ENCODE measurements at regions not wholly inside any gene's neighbourhood (a gene's known extent, or its start where the extent isn't known, plus 50 kb on each side); places are given as distances from the start of the nearest gene placed in this dataset.

DNA sequence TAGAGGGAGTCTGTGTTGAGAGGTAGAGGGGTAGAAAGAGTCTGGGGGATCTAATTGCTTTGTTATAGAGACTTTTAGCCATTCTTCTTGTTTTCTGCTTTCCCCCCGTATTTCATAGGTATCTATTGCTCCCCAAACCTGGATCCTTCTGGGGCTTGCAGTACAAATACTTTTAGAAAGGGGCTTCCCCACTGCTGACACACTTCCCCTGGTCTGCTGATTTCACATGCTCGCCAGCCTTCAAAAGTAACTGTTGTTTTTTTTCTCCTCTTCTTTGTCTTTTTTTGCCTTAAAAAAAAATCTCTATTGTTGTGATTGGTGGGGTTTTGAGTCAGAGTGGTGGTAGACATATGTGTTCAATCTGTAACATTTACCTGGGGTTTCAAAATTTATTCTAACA, 300.6 kb upstream of the AZI2 start:
- no peak for DNase-seq

DNA sequence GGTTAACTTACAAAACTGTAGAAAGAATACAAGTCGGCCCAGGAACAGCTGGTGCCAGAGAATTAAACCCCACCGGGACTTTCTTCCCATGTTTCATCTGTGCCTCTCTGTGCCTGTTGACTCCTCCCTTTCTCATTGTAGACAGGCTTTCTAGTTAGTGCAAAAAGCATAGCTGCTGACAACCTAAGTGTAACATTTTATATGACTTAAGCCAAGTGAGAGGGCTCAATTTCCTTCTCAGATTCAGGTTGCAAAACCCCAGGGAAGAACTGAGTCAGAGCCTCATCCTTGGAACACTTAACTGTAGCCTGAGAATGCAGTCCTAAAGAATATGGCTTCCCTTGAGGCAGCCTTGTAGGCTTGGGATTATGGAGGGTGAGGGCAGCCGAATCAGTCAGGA, 302.5 kb upstream of the AZI2 start:
- DNase-seq: no peak

GRCh38 chr3:28664123-28664522, 315.5 kb upstream of the AZI2 start:
- DNase-seq: no peak

GRCh38 chr3:28667646-28668621, 319.3 kb upstream of the AZI2 start:
- peak; percentile 49 for DNase-seq

- no peak for DNase-seq
Measured at GRCh38 chr3:28669870-28670269, 321.2 kb upstream of the AZI2 start.

DNA sequence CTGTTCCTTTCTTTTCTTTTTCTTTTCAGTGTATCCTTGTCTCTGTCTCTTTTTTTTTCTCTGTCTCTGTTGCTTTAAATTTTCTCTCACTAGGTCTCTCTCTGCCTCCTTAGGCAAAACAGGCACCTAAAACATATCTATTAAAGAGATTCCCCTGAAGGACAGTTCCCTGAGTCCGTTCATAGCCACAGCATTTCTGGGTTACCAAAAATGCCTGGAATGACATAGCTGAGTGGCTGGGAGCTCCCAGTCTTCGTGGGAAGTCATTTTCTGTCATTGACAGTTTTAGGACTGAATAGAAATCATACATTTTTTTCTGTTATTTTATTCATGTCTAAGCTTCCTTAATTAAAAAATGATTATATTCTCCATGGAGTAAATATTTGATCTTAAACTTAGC, 323.8 kb upstream of the AZI2 start:
- no peak for DNase-seq

GRCh38 chr3:28673446-28673845, 324.8 kb upstream of the AZI2 start:
- DNase-seq: no peak

DNA sequence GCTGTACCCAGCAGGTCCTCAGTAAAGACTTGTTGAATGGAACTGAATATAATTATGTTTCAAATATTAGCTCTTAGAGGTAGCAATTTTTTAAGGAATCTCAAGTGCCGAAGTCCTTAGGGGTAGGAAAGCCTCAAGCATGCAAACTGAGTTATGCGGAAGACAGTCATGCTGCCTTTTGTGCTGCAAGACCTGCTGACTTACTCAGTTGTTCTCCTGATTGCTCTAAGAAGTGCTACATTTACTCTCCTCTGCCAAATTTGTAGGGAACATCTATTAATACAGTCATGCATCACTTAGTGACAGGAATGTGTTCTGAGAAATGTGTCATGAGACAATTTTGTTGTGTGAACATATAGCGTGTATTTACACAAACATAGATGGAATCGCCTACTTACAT, 325.6 kb upstream of the AZI2 start:
- DNase-seq: no peak

DNA sequence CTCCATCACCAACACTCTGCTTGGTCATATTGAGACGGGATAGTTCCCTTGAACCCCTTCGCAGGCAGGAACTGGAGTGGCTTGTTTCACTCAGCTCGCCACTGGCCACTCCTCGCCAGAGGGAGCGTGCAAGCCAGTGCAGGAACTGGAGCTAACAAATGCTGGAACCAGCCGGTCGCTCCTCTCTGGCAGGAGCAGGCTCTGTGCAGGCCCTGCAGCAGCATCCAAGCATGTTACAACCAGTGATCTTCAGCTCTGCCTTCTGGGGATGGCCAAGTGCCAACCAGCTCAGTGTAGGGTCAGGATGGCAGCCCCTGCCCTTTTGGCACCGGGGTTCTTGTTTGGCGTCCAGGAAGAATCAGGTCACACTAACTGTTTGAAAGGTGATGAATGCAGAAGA, 329.0 kb upstream of the AZI2 start:
- no peak for DNase-seq

DNA sequence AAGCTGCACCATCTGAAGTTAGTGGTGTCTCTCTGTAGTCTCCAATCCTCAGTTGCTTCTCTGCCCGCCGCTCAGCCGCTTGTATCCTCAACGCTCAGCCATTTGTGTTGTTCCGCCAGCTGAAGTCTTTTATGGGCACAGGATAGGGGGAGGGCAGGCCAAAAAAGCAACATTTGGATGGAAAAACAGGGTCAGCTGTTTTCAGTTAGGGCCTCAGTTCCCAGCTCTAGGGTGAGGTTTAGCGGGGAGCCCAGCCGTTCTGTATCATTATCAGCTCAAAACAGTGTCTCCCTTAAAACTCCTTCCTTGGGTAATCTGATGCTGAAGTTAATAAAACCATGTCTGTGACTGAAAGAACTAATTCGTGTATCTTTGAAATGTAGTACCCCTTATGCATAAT, 329.5 kb upstream of the AZI2 start:
- no peak for DNase-seq

GRCh38 chr3:28680050-28680449, 331.4 kb upstream of the AZI2 start:
- DNase-seq: no peak

- DNase-seq: no peak
Measured at GRCh38 chr3:28682121-28682520, 333.5 kb upstream of the AZI2 start.

DNA sequence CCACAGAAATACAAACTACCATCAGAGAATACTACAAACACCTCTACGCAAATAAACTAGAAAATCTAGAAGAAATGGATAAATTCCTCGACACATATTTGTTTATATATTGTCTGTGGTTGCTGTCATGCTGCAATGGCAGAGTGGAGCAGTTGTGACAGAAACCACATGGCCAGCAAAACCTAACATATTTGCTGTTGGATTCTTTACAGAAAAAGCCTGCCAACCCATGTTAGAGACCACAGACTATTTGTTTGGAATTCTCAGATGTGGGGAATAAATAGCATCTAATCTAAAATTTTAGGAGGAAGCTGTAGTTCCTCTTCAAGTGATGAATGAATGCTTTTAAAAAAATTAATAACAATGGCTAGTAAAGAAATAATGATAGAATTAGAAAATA, 341.6 kb upstream of the AZI2 start:
- DNase-seq: no peak

DNA sequence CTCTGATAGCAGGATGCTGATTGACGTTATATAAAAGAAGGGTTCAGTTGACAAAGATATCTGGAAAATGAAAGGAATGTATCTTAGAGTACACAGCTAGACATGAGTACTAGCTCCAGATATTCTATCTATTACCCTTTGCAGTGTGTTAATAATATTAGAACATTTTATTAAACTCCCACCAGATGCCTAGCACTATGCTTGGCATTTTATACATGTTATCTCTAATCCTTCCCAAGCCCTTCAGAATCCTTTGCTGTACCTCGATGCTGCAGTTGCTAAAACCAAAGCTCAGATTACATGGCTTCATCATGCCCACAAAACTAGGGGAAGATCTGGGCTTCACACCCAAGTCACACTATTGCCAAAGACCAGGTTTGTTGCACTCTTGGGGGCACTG, 350.1 kb upstream of the AZI2 start:
- DNase-seq: no peak

- peak; percentile 71 for DNase-seq
Measured at GRCh38 chr3:28699283-28699682, 350.7 kb upstream of the AZI2 start.

GRCh38 chr3:28700728-28701127, 352.1 kb upstream of the AZI2 start:
- peak; percentile 19 for DNase-seq

GRCh38 chr3:28703843-28704242, 355.2 kb upstream of the AZI2 start:
- DNase-seq: no peak

GRCh38 chr3:28711293-28711692, 362.7 kb upstream of the AZI2 start:
- peak; percentile 23 for DNase-seq

- DNase-seq: no peak
Measured at GRCh38 chr3:28716939-28717338, 368.3 kb upstream of the AZI2 start.

GRCh38 chr3:28718074-28718849, 369.6 kb upstream of the AZI2 start:
- DNase-seq: no peak

DNA sequence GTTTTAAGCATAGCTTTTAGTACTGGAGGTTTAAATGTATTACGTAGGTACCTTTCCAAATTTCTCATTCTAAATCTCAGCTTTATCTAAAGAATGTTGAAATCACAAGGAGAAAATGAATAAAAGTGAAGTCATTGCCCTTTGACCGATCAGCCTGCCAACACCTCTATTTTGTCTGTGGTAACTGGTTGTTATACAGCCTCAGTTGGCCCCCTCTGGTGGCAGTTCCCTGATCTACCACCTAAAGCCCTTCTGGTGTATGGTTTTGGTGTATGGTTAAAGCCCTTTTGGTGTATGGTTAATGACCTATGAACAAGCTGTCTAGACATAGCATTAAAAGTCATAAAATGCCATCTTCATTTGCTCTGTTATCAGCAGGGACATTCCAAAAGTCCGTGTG, 378.2 kb upstream of the AZI2 start:
- DNase-seq: peak; percentile 10

GRCh38 chr3:28727307-28727706, 378.7 kb upstream of the AZI2 start:
- no peak for DNase-seq

DNA sequence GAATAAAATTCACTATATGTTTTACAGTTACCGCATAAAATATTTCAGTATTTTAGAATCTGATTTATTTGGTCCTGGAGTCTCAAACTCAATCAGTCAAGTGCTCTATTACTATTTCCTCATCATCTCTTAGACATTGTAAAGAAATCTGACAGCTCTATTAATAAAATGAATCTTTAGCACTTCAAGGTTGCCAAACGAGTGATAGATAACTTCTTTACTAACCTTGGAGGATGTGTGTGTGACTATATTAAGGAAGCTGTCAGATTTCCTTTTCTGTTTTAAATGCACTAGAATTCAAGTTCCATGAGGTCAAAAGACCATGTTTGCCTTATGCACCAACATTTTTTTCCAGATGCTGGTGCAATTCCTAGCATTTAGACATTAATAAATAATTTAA, 389.8 kb upstream of the AZI2 start:
- DNase-seq: no peak

- DNase-seq: no peak
Measured at GRCh38 chr3:28739647-28740046, 391.0 kb upstream of the AZI2 start.
